ENCODE measurements at regions not wholly inside any gene's neighbourhood (a gene's known extent, or its start where the extent isn't known, plus 50 kb on each side); places are given as distances from the start of the nearest gene placed in this dataset.
"Not testable (repeated sequence)": the region's sequence is repeated elsewhere in the genome, so short reads cannot be mapped to it uniquely, and the experiment has no call there.

DNA sequence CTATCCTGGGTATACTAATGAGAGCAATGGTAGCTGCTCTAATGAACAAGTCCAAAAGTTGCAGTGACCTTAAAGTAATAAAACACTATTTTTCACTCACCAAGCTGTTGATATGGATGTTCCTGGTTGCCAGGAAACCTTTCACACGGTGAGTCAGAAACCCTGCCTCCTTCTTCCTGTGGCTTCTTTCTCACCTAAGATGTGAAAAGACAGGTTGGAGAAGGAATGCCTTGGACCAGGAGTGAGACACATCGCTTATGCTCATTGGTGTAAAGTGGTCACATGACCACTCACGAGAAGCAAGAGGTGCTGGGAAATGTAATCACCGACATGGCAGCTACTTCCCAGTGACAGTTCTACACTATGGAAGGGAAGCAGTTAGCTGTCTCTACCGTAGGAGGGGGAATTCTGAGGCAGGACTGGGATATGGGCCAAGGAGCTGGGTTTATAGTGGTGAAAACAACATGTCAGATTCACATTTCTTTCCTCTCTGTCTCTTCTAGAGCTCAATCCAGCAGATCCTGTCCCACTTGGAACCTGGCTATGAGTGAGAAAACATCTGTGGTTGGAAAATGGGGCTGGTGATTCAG, 320.4 kb upstream of the KLF4 start:
- DNase-seq, result no peak

DNA sequence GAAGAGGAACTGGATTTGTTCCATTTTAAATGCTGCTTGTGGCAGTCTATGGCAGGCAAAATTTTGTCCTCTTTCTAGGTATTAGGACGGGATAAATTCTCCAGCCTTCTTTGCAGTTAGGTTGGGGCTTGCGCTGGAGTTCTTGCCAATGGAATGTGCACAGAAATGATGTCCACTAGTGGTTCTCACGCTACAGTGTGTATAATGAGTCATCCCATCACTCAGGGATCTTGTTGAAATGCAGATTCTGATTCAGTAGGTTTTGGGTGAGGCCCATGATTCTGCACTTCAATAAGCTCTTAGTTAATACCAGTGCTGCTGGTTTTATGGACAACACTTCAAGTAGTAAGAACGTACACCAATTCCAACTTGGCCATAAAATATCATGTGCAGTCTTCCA, 317.6 kb upstream of the KLF4 start:
- DNase-seq, result no peak

DNA sequence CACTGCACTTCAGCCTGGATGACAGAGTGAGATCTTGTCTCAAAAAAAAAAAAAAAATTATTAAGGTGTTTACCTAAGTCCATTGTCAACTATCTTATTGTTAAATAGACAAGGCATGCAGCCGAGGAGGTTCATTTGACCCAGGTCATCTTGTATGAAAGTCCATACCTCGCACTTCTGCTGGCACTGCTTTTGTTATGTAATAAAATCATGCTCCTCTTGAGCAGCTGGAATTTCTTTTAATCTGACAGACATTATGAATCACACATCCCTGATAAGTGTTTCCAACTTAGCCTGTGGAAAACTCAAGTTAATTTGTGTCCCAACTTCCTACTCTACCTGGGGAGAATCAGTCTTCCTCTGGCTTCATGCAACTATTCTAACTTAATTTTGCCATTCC, 315.6 kb upstream of the KLF4 start:
- DNase-seq, result no peak

DNA sequence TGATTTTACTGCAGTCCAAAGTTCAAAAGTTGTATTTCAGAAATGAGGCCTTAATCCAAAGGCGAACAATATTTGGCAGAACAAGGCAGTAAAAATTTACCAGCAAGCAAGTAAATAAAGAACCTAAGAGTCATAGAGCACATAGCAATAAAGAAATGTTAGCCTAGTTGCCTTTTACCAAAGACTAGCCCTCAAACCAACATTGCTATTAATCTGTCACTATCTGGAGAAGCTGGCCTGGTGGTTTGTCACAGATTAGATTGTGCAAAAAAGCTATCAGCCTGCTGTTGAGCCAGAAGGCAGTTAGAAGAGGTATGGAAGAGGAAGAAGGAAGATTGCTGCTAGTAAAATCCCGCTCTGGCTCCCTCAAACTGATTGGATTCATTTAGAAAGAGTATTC, 304.7 kb upstream of the KLF4 start:
- no peak for DNase-seq

DNA sequence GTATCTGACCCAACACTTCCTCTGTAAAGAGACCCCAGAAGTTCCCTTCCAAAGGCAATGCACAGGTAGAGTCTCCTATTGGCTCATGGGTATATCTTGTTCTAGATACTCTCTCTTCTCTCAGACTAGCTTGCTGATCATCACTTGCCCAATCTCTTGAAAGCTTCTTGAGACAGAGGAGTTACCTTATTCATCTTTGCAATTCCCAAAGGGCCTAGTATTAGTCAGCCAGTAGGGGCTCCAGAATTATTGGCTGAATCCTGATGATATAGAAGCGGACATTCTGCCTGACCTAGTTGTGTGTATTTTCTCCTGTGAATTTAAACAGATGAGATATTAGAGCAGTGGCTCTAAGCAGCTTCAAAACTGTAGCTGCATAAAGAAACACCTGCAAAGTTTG, 304.0 kb upstream of the KLF4 start:
- DNase-seq, result no peak

DNA sequence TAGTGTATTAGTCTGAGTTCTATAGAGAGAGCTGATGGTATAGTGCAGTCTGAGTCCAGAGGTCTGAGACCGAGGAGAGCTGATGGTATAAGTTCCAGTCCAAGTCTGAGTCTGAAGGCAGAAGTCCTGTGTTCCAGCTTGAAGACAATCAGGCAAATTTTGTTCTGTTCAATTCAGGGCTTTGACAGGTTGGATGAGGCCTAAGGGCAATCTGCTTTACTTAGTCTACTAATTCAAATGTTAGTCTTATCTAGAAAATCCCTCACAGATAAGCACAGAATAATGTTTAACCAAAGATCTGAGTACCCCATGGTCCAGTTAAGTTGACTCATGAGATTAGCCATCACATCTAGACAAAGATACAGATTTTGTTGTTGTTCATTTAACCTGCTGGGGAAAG, 303.0 kb upstream of the KLF4 start:
- DNase-seq, result no peak

DNA sequence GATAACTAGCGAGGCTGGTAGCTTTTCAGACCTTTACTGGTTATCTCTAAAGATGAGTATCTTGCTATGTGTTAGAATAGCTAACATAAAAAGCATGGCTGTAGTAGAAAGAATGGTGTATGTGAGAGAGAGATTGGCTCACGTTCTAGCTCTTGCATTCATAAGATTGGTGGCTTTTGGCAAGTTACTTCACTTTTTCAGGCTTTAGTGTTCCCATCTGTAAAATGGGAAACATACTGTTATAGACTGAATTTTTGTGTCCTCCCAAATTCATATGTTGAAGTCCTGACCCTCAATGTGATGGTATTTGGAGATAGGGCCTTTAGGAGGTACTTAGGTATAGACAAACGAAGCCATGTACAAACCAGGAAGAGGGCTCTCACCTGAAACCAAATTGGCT, 302.4 kb upstream of the KLF4 start:
- DNase-seq, result no peak

DNA sequence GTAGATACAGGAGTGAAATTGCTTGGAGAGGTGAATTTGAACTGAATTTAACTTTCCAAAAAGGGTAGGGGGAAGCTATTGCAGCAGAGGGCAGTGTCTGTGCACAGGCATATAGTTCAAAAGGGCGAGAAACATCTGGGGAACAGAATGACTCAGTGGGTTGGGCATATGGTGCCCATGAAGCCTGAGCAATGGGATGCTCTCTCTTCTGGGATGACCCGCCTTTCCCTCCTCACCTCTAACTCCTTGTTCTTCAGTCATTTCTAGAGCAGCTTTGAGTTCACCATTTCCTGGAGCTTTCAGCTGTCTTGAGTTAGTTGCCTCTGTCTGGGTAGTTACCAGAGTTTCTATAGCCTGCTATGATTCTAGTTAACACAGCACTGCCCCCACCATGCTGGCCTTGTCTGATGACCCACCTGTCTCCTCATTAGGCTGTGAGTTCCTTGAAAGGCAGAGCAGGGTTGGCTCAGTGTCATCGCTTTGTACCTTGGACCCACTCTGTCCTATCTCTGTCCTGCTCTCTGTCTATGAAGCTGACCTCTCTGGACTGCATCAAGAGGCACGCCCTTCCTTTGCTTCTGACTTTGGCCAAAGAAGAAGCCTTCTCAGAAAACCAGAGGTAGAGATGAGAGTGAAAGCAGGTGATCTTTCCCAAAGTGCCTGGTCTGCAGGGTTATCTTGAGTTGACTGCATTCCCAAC, 299.6 kb upstream of the KLF4 start:
- no peak for DNase-seq

DNA sequence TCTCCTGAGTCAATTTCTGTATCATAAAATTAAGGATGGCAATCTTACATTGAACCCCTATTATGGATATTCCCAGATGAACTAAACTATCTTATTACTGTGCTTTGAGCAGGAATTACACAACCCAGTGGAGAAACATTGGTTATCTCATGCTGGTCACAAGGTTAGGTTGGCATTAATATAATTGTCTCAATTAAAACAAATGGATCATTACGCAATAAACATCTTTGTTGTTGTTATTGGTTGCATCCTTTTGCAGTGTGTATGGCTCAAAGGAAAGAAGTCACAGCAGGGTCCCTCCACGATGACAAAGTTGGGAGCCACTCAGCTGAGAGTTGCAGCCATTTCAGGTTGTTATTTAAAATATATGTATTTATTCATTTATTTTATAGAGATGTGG, 297.0 kb upstream of the KLF4 start:
- DNase-seq, result no peak

DNA sequence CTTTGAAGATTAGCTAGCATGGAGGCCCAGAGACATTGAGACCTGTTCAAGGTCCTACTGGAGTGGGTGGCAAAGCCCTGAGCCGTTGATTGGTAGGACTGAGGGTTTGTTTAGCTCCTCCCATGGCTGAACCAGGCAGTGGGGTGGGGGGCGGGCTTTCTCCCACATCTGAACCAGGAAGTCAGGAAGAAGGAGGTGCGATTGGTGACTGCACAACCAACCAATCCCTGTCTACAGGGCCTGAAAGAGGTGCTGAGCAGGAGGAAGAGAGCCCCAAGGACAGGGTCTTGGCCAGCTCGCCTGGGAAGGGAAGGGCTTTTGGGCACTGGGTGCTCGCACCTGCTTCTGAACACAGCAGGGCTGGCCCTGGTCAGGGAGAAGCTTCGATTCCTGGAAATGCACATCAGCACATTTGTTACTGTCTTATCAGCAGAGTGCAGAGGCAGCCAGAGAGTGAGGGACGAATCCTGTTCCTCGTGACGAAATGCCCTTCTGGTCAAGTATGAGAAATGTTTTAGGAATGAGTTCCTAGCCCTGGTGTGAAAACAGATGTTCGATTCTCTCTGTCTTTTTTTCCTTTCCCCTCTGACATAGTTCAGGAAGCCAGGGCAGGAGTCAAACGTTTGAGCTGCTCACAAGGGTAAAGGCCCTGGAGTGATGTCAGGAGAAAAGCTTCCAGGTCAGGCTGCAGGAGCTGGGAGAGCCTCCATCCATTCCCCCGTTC, 294.8 kb upstream of the KLF4 start:
- DNase-seq, result no peak

DNA sequence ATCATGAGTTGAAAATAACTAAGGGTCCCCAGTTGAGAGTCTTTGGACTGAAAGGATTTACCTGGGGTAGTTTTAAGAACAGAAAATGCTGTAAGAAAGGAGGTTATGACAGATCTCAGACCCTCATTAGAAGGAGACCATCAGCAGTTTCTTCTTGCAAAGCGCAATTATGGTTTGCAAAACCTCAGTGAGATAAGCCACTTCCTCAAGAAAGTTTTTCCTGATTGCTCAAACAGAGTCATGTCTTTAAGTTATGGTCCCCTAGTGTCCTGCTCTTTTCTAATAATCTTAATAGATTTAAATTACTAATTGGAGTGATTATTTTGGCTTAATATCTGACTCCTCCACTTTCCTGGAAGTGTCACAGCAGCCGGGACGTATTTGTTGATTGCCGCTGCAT, 293.2 kb upstream of the KLF4 start:
- DNase-seq, result no peak

DNA sequence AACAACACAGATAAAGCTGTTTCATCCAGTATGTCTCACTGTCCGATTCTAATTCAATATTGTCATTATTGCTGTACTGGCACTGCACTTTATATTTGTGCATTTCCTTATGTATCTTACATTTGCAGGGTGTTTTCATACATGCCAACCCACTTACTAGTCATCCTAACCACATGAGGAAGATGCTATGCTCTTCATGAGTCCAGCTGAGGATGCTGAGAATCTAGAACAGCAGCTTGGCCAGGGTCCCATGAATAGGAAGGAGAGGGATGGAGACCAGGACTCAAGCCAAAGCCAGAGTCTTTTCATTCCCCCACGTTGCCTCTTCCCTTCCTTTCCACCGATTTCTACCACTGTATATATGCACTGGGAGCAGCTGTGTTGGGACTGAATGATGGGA, 292.8 kb upstream of the KLF4 start:
- no peak for DNase-seq

DNA sequence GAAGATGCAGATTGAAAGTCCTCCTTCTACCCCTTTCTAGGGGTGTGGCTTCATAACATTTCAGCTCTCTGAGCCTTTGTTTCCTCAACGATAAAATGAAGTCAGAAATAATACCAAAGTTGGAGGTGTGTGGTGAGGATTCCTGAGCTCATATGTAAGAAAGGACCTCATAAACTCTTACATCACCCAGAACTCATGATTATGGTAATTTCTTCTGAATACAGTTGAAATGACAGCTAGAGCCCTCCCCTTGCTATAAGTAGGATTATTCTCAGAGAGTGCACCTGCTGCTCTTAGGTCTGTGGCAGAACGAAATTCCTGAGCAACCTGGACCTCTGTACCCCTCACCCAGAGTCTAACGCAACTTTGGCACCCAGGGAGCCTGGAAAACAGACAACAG, 291.4 kb upstream of the KLF4 start:
- DNase-seq, result no peak

DNA sequence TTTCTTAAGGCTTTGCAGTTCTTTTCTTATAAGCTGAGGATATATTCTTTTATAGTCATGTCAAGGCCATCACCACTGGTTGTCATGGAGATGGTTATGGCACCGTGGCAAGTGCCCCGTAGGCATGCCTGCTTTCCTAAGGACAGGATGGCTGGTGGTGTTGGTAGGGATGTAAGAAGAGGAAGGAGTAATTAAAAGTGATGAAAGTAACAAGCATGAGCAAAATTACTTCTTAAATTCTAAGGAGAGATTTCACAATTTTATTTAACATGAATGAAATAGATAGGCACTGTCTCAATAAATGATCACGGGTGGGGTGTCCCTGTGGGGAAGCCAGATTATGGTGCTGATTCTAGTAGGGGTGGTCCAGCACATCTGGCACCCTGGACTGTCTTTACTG, 290.2 kb upstream of the KLF4 start:
- no peak for DNase-seq

DNA sequence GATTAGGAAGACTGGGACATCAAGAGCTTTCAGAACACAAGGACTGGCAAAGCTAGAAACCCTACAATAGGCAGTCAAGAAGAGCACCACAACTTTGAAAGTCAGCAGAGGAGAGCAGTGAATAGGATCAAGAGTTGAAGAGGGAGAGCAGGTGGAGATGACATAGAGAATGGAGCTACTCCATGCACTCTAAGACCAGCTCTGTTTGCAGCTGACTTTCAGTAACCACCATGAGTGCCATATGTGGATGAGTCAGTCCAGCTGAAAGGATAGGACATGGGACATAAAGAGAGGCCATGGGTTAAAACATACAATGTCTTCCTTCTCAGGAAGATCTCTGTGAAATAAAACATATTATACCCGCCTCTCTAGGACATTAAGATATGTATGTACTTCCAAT, 289.1 kb upstream of the KLF4 start:
- no peak for DNase-seq

DNA sequence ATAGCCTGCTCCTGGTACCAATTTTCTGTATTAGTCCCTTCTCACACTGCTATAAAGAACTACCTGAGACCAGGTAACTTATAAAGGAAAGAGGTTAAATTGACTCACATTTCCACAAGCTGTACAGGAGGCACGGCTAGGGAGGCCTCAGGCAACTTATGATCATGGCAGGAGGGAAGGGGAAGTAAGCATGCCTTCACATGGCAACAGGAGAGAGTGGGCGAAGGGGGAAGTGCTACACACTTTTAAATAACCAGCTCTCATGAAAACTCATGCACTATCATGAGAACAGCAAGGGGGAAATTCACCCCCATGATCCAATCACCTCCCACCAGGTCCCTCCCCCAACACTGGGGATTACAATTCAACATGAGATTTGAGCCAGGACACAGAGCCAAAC, 284.5 kb upstream of the KLF4 start:
- DNase-seq, result not testable (repeated sequence)

DNA sequence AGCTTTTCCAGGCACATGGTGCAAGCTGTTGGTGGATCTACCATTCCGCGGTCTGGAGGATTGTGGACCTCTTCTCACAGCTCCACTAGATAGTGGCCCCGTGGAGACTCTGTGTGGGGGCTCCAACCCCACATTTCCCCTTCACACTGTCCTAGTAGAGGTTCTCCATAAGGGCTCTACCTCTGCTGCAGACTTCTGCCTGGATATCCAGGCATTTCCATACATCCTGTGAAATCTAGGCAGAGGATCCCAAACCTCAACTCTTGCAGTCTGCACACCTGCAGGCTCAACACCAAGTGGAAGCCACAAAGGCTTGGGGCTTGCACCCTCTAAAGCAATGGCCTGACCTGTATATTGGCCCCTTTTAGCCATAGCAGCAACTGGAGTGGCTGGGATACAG, 283.4 kb upstream of the KLF4 start:
- no peak for DNase-seq

DNA sequence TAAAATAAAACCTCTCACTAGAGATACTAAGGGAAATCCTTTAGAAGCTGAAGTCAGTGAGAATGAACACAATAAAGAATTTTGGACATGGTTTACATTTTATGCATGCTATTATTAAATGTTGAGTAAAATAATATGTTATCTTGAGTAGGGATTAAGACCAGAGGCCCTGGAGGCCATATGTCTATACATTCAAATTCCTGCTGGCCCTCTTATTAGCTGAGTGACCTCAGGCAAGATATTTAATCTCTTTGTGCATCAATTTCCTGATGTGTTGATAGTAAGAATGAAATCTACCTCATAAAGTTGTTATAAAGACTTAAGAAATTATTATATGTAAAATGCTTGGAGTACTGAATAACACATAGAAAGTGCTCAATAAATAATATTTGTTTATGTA, 281.1 kb upstream of the KLF4 start:
- no peak for DNase-seq

DNA sequence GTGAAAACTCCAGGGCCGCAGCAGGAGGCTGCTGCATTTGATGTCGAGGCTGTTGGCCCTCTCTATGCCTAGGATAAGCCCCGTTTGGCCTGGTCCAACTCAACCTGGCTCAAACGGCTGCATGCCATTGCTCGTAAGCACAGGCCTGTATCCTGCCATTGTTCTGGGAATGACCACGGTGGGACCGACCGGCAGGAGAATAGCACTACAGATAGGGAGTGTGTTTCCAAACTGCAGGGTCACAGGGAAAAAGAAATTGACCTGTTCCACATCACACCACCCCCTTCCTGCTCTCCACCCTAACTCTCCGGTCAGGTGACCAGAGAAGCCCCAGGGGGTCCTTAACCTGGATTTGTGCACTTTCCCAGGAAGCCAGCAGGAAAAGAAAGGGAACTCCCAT, 278.7 kb upstream of the KLF4 start:
- DNase-seq, result no peak

DNA sequence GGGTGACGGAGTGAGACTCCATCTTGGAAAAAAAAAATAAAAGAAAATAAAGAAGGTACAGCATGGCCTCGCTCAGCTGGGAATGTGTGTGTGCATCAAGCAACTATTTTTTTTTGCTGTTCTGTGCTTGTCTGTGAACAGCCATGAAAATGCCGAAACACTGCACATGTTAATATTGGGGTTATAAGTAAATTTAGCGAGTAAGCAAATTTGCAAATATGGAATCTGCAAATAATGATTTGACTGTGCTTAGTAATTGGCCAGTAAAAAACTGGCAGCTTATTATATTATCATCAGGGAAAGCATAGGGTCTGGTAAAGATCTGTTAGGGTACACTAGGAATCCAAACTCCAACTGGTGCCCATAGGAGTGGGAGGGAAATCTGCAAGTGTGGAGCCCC, 278.1 kb upstream of the KLF4 start:
- no peak for DNase-seq

DNA sequence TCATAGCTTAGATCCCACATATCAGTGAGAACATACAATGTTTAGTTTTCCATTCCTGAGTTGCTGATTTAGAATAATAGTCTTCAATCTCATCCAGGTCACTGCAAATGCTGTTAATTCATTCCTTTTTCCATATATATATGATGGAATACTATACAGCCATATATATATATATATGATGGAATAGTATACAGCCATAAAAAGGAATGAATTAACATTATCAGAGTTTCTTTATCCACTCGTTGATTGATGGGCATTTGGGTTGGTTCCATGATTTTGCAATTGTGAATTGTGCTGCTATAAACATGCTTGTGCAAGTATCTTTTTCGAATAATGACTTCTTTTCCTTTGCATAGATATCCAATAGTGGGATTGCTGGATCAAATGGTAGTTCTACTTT, 273.9 kb upstream of the KLF4 start:
- not testable (repeated sequence) for DNase-seq

DNA sequence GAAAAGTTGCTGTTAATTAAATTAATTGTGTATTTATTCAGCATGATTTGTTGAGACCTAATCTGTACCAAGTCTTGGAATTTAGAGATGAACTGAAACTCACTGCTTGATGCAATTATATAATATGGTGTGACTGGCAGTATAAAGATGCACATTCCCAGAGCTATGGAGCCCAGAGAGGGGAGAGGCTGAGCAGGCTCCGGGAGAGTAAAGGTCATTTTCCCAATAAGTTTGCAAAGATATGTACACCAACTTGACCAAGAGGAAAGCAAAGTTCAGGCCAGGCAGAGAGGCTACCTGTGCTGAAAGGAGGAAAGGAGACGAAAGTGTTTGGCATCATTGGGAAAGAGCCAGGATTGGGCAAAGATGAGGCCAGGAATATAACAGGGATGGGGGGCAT, 271.7 kb upstream of the KLF4 start:
- DNase-seq, result no peak

DNA sequence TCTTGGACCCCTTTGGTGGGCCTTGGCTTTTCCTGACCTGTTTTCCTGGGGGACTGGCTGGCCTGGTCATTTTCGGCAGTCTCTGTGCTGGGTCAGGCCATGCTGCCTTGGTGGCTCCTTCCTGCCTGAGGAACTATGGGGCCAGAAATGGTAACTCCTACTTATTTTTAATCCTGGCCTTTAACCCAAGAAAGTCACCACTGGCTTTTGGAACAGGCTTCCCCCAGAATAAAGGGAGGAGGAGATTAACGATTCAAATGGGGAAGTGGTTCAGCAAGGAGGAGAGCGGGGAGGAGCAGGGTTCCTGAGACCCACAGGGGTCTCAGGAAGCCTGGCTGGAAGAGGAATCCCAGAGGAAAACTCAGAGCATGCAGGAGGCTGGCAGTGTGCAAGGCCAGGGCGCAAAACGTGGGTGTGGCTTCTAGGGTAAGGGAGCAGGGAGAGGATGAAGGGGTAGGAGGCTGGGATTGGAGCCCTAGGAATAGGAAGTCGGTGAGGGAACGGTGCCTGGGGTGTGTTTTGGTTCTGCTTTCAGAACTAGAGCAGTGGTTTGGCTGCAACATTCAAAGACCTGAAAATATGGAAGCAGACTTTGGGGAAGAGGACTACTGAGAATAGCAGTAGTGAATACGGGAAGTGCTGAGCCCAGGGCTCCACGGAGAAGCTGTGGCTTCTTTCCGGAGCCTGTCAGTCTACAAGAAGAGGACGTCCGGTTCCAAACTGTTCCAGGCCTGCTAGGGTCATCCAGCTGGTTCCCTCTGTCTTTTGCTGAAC, 271.1 kb upstream of the KLF4 start:
- DNase-seq, result no peak

DNA sequence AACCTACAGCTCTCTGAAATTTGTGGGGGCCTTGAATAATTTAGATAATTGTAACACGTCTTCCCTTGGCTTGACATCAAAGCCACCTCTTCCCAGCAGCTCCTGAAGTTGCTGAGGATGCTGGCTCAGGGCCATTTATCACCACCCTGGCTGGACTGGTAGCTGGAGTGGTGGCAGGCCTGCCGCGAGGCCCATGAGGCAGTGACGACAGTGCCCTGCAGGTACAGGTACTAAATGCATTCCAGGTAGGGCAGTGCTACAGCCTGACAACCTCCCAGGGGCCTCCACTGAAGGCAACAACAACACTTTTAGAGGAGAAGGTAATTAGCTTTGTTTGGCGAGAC, 270.2 kb upstream of the KLF4 start:
- DNase-seq, result no peak

All from NCI-H526 treated with DMSO at 0.1 percent for 48 hours (cell line).